ENCODE measurements at regions not wholly inside any gene's neighbourhood (a gene's known extent, or its start where the extent isn't known, plus 50 kb on each side); places are given as distances from the start of the nearest gene placed in this dataset.

DNA sequence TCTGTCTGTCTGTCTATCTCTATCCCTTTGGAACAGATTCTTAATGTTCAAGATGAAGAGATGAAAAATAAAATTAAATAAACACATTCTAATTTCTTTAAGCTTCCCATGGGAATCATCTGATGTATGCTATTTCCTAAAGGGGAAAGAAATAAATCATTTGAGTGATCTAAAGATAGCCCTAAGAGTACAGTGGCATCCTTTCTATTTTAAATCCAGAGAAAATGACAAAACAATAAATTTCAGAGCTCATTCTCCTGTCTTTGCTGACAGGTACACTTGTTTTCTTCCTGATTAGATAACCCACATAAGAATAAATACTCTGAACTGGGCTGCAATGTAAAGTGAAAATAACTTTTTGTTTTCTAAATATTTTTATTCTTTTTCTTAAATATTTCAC lies 550.4 kb downstream of the JRKL start:
- TF ChIP-seq, protein P1, sequence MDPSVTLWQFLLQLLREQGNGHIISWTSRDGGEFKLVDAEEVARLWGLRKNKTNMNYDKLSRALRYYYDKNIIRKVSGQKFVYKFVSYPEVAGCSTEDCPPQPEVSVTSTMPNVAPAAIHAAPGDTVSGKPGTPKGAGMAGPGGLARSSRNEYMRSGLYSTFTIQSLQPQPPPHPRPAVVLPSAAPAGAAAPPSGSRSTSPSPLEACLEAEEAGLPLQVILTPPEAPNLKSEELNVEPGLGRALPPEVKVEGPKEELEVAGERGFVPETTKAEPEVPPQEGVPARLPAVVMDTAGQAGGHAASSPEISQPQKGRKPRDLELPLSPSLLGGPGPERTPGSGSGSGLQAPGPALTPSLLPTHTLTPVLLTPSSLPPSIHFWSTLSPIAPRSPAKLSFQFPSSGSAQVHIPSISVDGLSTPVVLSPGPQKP (IDR thresholded peaks at IDR 0.05; ENCODE audit: low read depth, low read length) = no peak
- TF ChIP-seq SRF (IDR thresholded peaks at IDR 0.05; ENCODE audit: low read depth in 2 of 2, low read length in 2 of 2) (no peak), MXI1 (IDR thresholded peaks at IDR 0.05; ENCODE audit: low read depth, low read length) (no peak), KDM1A (IDR thresholded peaks at IDR 0.05; ENCODE audit: borderline replicate concordance) (no peak), MTA3 (IDR thresholded peaks at IDR 0.05; ENCODE audit: borderline replicate concordance, low read length) (no peak), TBL1XR1 (IDR thresholded peaks at IDR 0.05; ENCODE audit: low read depth, low read length) (no peak), HCFC1 (IDR thresholded peaks at IDR 0.05; ENCODE audit: low read length) (no peak)

Measured in GM12878 (cell line).